Stimulated activated CD4-positive, alpha-beta T cell treated with anti-CD3 and anti-CD28 coated beads, Interleukin-1b, Interleukin-23, amount 100 ng/mL, for 48 hours (primary cell): ENCODE measurements at regions not wholly inside any gene's neighbourhood (a gene's known extent, or its start where the extent isn't known, plus 50 kb on each side); places are given as distances from the start of the nearest gene placed in this dataset.
A peak's percentile ranks its signal among the peaks of the same experiment; 100 is the strongest.

Source experiments
- DNase-seq: peaks from one replicate; pipeline ENCODE4 v3.0.0-alpha.2; 2020

GRCh38 chr3:30945291-30945690 lies 50.8 kb upstream of the GADL1 start:
- DNase-seq = no peak

GRCh38 chr3:30948426-30948825 lies 54.0 kb upstream of the GADL1 start:
- DNase-seq = no peak

GRCh38 chr3:30951826-30952225 lies 57.4 kb upstream of the GADL1 start:
- DNase-seq = no peak

- no peak for DNase-seq
Observed at GRCh38 chr3:30952786-30953185, 58.3 kb upstream of the GADL1 start.

GRCh38 chr3:30954426-30954825 lies 60.0 kb upstream of the GADL1 start:
- DNase-seq = no peak

GRCh38 chr3:30962084-30962483 lies 67.6 kb upstream of the GADL1 start:
- no peak for DNase-seq

- DNase-seq = no peak
Observed at GRCh38 chr3:30962493-30962892, 68.0 kb upstream of the GADL1 start.

- DNase-seq = no peak
Observed at GRCh38 chr3:30963223-30963722, 68.8 kb upstream of the GADL1 start.

- DNase-seq = peak; percentile 4
Observed at GRCh38 chr3:30964612-30965011, 70.2 kb upstream of the GADL1 start.

GRCh38 chr3:30966896-30967295 lies 72.4 kb upstream of the GADL1 start:
- no peak for DNase-seq

GRCh38 chr3:30970183-30970582 lies 75.7 kb upstream of the GADL1 start:
- DNase-seq = no peak

- no peak for DNase-seq
Observed at GRCh38 chr3:30972449-30972848, 78.0 kb upstream of the GADL1 start.

- no peak for DNase-seq
Observed at GRCh38 chr3:30974071-30974470, 79.6 kb upstream of the GADL1 start.

GRCh38 chr3:30977592-30977991 lies 83.1 kb upstream of the GADL1 start:
- no peak for DNase-seq

- no peak for DNase-seq
Observed at GRCh38 chr3:30980993-30981392, 86.5 kb upstream of the GADL1 start.

- DNase-seq = no peak
Observed at GRCh38 chr3:30982416-30983075, 88.1 kb upstream of the GADL1 start.

- DNase-seq = no peak
Observed at GRCh38 chr3:30984855-30985749, 90.6 kb upstream of the GADL1 start.

- no peak for DNase-seq
Observed at GRCh38 chr3:30986551-30986950, 92.1 kb upstream of the GADL1 start.

- DNase-seq = no peak
Observed at GRCh38 chr3:30988769-30989168, 94.3 kb upstream of the GADL1 start.

GRCh38 chr3:30989276-30990030 lies 95.0 kb upstream of the GADL1 start:
- no peak for DNase-seq

GRCh38 chr3:30996467-30996866 lies 102.0 kb upstream of the GADL1 start:
- no peak for DNase-seq

- DNase-seq = no peak
Observed at GRCh38 chr3:31002730-31003129, 108.3 kb upstream of the GADL1 start.

GRCh38 chr3:31004025-31004678 lies 109.7 kb upstream of the GADL1 start:
- DNase-seq = no peak
